Thoracic aorta (tissue), 2 donors: ENCODE measurements at regions not wholly inside any gene's neighbourhood (a gene's known extent, or its start where the extent isn't known, plus 50 kb on each side); places are given as distances from the start of the nearest gene placed in this dataset.

Experiments used
- ATAC-seq: fragments of 150-250 bp; one replicate; pipeline ENCODE4 v1.8.0; 2017; ENCODE audit warnings: low read depth; ENCODE audit not compliant: insufficient number of reproducible peaks, low FRiP score
- DNase-seq: peaks from one replicate; pipeline ENCODE4 v3.0.0-alpha.2; 2020; ENCODE audit warnings: low spot score
- H3K27ac ChIP-seq, 2 donors: fragments of 200-600 bp; sonication (generic); 1 replicate in 1 of 2; 2 replicates in 1 of 2; pipeline ENCODE4 v1.5.1; 2016; ENCODE audit warnings: mild to moderate bottlenecking in 2 of 2, moderate library complexity in 2 of 2
- H3K27me3 ChIP-seq: fragments of 200-600 bp; sonication (generic); replicated peaks from 2 replicates; pipeline ENCODE4 v1.6.0; 2016; ENCODE audit warnings: mild to moderate bottlenecking; ENCODE audit not compliant: insufficient read depth
- H3K36me3 ChIP-seq: fragments of 200-600 bp; sonication (generic); one replicate; pipeline ENCODE4 v1.5.1; 2016
- H3K4me1 ChIP-seq, 2 donors: fragments of 200-600 bp; sonication (generic); 1 replicate in 1 of 2; 2 replicates in 1 of 2; pipeline versions ENCODE4 v1.5.1 to v1.6.0; 2016; ENCODE audit warnings: low read depth in 2 of 2, mild to moderate bottlenecking in 1 of 2; ENCODE audit not compliant: control insufficient read depth in 1 of 2
- H3K4me3 ChIP-seq: fragments of 200-600 bp; sonication (generic); 2 replicates; pipeline ENCODE4 v1.5.1; 2016; ENCODE audit warnings: mild to moderate bottlenecking
- H3K9me3 ChIP-seq: fragments of 200-600 bp; sonication (generic); 2 replicates; pipeline ENCODE4 v1.5.1; 2016
- TF ChIP-seq, protein P1 (sequence below): fragments of 200-600 bp; sonication (generic); IDR thresholded peaks from one replicate; pipeline ENCODE4 v1.5.1; 2019; ENCODE audit warnings: antibody characterized with exemption

- DNase-seq, result no peak
- Histone ChIP-seq H3K9me3 (no peaks in the 10 kb centered on the region), H3K4me3 (no peak overlapping the region), H3K27me3 (no peaks in the 10 kb centered on the region), H3K4me1 (peaks cover 3 to 5% of the 10 kb centered on the region in 2 donors), H3K36me3 (no peaks in the 10 kb centered on the region), H3K27ac (no peak overlapping the region)
- TF ChIP-seq, protein P1, sequence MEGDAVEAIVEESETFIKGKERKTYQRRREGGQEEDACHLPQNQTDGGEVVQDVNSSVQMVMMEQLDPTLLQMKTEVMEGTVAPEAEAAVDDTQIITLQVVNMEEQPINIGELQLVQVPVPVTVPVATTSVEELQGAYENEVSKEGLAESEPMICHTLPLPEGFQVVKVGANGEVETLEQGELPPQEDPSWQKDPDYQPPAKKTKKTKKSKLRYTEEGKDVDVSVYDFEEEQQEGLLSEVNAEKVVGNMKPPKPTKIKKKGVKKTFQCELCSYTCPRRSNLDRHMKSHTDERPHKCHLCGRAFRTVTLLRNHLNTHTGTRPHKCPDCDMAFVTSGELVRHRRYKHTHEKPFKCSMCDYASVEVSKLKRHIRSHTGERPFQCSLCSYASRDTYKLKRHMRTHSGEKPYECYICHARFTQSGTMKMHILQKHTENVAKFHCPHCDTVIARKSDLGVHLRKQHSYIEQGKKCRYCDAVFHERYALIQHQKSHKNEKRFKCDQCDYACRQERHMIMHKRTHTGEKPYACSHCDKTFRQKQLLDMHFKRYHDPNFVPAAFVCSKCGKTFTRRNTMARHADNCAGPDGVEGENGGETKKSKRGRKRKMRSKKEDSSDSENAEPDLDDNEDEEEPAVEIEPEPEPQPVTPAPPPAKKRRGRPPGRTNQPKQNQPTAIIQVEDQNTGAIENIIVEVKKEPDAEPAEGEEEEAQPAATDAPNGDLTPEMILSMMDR, result no peak
- no peak for ATAC-seq
Measured at GRCh38 chr2:234199996-234200395, 149.5 kb downstream of the SPP2 start.

- DNase-seq, result no peak
- no peak for ATAC-seq
- TF ChIP-seq, protein P1, result no peak
- Histone ChIP-seq H3K4me1 (peaks cover 3 to 5% of the 10 kb centered on the region in 2 donors), H3K9me3 (no peaks in the 10 kb centered on the region), H3K4me3 (no peak overlapping the region), H3K36me3 (no peaks in the 10 kb centered on the region), H3K27me3 (no peaks in the 10 kb centered on the region), H3K27ac (no peak overlapping the region)
Measured at GRCh38 chr2:234198976-234199375, 148.5 kb downstream of the SPP2 start.

GRCh38 chr2:234195516-234195915 lies 145.0 kb downstream of the SPP2 start:
- TF ChIP-seq, protein P1, result no peak
- Histone ChIP-seq H3K4me1 (no peaks in the 10 kb centered on the region), H3K27me3 (no peaks in the 10 kb centered on the region), H3K36me3 (no peaks in the 10 kb centered on the region), H3K9me3 (no peaks in the 10 kb centered on the region), H3K4me3 (no peak overlapping the region), H3K27ac (no peak overlapping the region)
- no peak for DNase-seq
- ATAC-seq, result no peak

DNA sequence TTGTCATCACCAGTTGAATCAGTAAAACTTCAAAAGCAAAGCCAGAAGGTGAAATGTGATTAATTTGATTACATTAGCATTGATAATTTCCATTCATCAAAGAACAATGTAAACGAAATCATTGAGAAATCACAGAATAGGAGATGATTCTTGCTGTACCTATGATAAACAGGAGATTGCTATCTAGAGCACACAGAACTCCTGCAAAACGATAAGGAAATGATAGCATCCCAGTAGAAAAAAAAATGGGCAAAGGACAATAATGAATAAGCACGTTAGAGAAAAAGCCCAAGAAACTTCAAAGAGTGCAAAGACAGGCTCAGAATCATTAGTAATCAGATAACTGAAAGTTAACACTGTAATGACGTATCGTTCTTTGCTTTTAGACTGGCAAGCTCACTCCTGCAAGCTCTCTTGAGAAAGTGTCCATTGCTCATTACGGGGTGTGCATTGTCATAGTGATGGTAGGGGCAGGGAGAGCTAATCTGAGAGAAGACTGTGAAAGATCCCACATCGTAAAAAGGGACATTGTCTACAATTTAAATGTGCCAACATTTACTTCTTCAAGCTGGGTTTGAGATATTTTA lies 143.6 kb downstream of the SPP2 start:
- H3K36me3 ChIP-seq, result no peaks in the 10 kb centered on the region
- H3K9me3 ChIP-seq, result no peaks in the 10 kb centered on the region
- no peak overlapping the region for H3K27ac ChIP-seq
- DNase-seq (no peak), ATAC-seq (no peak)
- TF ChIP-seq, protein P1, result no peak
- H3K4me3 ChIP-seq, result no peak overlapping the region
- no peaks in the 10 kb centered on the region for H3K4me1 ChIP-seq
- no peaks in the 10 kb centered on the region for H3K27me3 ChIP-seq

DNA sequence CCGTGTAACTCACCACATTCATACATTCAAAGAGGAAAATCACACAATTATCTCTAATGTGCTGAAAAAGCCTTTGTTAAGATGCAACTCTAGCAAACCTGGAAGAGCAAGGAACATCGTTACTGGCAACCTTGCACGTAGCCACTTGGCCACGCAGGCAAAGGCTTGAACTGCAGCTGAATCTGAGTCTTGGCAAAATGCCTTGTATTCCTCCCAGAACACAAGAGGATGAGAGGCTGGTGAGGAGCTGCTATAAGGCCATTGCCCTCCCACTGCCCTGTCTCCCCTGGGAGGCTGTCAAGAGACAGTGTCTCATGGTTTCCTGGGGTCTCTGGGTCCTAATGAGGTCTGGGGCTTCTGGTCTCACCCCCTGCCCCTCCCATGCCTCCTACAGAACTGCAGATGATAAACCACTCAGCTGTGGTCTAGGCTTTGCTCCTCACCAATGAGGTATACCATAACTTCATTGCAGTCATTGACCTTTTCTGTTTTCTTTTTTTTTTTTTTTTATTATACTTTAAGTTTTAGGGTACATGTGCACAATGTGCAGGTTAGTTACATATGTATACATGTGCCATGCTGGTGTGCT lies 141.4 kb downstream of the SPP2 start:
- TF ChIP-seq, protein P1, result no peak
- ATAC-seq (no peak), DNase-seq (no peak)
- Histone ChIP-seq H3K4me1 (no peaks in the 10 kb centered on the region), H3K27me3 (no peaks in the 10 kb centered on the region), H3K4me3 (no peak overlapping the region), H3K27ac (no peak overlapping the region), H3K36me3 (no peaks in the 10 kb centered on the region), H3K9me3 (no peaks in the 10 kb centered on the region)
